ENCODE measurements at regions not wholly inside any gene's neighbourhood (a gene's known extent, or its start where the extent isn't known, plus 50 kb on each side); places are given as distances from the start of the nearest gene placed in this dataset.

DNA sequence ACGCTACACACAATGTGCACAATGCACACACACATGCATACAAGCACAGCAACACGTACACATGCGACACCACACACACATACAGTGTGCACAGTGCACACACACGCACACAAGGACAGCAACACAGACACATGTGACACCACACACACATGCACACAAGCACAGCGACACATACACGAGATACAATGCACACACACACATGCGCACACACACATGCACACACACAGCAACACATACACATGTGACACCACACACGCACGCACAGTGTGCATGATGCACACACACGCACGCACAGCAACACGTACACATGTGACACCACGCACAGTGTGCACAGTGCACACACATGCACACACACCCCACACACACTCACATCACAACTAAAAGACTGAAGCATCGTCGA is 327.3 kb downstream of the THBS2 start:
- DNase-seq (ENCODE audit: extremely low spot score) = no peak
- ChIA-PET POLR2A (no interaction called here), CTCF (no interaction called here)
- TF ChIP-seq, protein P1, sequence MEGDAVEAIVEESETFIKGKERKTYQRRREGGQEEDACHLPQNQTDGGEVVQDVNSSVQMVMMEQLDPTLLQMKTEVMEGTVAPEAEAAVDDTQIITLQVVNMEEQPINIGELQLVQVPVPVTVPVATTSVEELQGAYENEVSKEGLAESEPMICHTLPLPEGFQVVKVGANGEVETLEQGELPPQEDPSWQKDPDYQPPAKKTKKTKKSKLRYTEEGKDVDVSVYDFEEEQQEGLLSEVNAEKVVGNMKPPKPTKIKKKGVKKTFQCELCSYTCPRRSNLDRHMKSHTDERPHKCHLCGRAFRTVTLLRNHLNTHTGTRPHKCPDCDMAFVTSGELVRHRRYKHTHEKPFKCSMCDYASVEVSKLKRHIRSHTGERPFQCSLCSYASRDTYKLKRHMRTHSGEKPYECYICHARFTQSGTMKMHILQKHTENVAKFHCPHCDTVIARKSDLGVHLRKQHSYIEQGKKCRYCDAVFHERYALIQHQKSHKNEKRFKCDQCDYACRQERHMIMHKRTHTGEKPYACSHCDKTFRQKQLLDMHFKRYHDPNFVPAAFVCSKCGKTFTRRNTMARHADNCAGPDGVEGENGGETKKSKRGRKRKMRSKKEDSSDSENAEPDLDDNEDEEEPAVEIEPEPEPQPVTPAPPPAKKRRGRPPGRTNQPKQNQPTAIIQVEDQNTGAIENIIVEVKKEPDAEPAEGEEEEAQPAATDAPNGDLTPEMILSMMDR (IDR thresholded peaks at IDR 0.05; ENCODE audit: control extremely low read depth, extremely low read depth, low read depth, missing control alignments) = no peak

DNA sequence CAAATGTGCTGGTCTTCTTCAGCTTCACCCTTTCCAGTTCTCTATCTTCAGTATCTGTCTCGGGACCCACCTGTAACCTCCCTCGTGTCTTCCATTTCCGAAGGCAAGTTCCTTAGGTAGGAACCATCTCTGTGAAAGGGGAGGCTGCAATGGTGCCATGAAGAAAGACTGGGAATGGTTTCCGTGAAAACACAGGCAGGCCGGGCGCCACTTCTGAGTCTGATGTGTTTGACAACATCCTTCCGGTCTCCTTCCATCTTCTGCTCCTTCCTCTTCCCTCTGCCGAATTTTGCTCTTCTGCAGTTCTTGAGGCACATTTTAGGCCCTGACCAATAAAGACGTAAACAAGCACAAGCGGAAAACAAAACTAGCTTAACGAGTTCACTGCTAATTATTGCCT is 328.0 kb downstream of the THBS2 start:
- POLR2A ChIA-PET = no interaction called here
- CTCF ChIA-PET = no interaction called here
- TF ChIP-seq, protein P1 (IDR thresholded peaks at IDR 0.05; ENCODE audit: control extremely low read depth, extremely low read depth, low read depth, missing control alignments) = no peak

DNA sequence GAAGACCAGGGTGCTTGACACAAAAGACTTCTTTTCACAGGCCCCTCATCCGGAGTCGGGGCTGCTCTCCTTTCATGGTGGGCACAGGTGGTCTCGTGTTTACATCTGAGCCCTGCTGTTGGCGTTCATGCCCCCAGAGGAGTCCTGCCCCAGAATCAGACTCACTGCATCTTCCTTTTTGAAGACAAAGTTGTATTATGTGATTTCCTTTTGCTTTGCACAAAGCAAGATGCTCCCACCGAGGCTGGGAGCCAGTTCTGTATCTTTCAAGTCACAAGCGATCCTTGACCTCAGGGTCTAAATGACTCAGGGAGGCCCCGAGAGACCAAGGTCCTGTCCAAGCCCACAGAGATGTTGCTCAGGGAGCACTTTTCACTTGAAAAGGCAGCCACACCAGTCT is 330.5 kb downstream of the THBS2 start:
- no peak for DNase-seq (ENCODE audit: extremely low spot score)
- TF ChIP-seq, protein P1 (IDR thresholded peaks at IDR 0.05; ENCODE audit: control extremely low read depth, extremely low read depth, low read depth, missing control alignments) = no peak
- ChIA-PET CTCF (no interaction called here), POLR2A (no interaction called here)

More for the DNA sequence above, 328.0 kb downstream of the THBS2 start:
- no peak for DNase-seq (ENCODE audit: extremely low spot score)

DNA sequence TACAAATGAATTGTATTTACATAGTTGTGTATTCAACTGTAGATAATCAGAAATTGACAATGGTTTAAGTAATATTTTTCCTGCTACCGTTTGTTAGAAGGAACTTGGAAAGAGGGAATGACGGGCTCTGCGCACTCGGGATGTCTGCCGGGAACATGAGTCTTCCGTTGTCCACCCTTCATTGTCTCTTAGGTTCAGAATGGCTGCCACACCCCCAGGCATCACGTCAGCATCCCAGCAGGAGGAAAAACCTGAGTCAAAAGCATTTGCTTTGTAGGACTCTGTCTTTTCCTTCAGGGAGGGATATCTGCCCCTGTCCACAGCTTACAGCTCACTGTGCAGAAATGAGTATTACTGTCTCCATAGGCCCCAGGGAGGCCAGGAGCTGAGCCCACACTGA is 331.2 kb downstream of the THBS2 start:
- TF ChIP-seq, protein P1 (IDR thresholded peaks at IDR 0.05; ENCODE audit: control extremely low read depth, extremely low read depth, low read depth, missing control alignments) = no peak
- ChIA-PET POLR2A (no interaction called here), CTCF (no interaction called here)
- no peak for DNase-seq (ENCODE audit: extremely low spot score)

DNA sequence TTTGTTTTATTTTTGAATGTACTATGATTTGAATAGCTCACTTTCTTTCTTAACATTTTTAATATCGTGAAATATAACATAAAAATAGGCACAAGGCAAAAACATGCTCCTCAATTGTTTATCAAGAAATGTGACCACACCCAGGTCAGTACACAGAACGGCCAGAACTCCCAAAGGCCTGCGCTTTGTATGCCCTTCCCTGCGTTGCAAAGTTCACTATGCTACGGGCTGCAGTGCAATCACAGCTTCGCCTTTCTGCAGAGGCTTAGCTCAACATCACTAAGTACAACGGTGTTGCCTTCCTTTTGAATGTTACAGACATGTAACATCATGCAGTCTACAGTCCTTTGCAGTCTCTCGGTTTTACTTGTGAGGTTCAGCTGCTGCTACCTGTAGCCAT is 333.4 kb downstream of the THBS2 start:
- TF ChIP-seq, protein P1 (IDR thresholded peaks at IDR 0.05; ENCODE audit: control extremely low read depth, extremely low read depth, low read depth, missing control alignments) = no peak
- ChIA-PET CTCF (no interaction called here), POLR2A (no interaction called here)
- no peak for DNase-seq (ENCODE audit: extremely low spot score)

DNA sequence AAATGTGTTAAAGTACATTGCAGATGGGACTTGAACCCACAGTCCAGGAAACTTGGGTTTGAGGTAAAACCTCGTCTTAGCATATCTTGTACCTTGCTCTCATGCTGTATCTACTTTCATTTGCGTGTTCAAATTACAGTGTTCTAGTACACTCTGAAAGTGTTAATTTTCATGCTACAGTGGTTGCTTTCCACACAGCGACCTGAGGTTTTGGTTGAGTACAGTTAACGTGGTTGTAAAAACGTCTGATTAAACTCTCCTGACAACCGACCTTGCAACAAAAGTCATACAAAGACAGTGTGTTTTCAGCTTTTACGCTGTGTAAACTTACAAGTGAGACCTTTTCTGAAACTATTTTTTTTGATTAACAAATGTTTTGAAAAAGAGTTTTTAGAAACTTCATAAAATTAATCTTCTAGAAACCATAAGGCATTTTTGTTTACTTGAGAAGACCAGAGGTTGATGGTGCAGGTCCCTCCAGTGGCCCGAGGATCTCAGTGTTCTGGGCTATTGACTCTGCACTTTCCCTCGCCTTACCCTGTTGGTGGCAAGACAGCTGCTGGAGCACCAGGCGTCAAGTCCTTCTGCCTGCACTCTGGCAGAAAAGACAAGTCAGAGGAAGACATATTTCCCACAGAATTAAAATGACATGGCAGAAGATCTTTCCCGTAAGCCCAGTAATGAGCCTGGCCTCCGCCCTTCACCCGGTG is 334.0 kb downstream of the THBS2 start:
- ChIA-PET POLR2A (no interaction called here), CTCF (no interaction called here)
- DNase-seq (ENCODE audit: extremely low spot score) = no peak
- TF ChIP-seq, protein P1 (IDR thresholded peaks at IDR 0.05; ENCODE audit: control extremely low read depth, extremely low read depth, low read depth, missing control alignments) = no peak

Data from GM10248 (cell line).